IPS-NIHi7 (cell line): ENCODE measurements at regions not wholly inside any gene's neighbourhood (a gene's known extent, or its start where the extent isn't known, plus 50 kb on each side); places are given as distances from the start of the nearest gene placed in this dataset.

Source experiments
- DNase-seq: peaks from one replicate; pipeline ENCODE4 v3.0.0; 2012; ENCODE audit warnings: mixed read lengths; ENCODE audit errors: extremely low spot score

DNA sequence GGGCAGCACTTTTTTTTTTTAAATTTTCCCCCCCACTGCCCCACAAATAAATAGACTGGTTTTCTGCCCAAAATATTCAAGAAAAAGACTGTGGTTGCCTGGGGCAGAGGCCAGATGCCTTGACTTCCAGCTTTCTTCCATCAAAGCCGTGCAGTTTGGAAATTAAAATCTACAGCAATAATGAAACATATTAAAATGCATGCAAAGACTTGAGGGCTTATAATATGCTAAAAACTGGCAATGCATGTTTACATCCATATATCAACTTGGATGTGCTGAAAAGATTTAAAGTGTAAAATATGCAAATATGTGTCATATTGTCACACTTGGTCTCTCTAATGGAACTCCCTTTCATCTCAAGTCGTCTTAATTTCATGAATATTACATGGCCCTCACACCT, 2036.2 kb upstream of the PIK3C3 start:
- DNase-seq = no peak

DNA sequence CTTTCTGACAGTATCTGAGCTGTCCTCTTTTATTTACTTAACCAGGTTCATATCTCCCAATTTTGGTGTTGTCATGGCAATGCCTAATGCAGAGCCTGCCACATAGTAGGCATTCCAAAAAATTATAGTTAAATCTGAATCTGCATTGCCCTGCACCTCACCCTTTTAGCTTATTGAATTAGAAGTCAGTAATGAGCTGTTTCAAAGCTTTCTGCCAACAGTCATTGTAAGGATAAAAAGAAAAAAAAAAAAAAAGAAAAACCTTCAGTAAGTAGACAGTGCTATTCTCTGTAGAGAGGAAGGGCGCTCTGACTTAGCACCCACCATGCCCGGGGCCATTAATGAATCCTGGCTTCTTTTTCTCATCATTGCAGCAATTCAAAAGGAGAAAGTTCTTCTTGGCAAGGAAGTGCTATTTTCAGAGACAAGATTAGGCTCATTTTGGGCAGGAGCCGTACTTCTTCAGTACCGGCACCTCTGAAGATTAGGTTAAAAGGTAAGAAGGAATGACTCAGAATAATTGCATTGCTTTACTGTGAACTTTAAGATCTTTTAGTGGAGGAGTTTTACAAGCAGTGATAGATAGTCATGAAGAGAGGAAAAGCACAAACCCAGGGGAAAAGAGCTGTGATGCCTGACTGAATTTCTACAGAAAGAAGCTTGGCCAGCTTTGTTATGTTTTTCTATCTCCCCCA, 2041.2 kb upstream of the PIK3C3 start:
- no peak for DNase-seq

- no peak for DNase-seq
These were observed 2043.3 kb upstream of the PIK3C3 start for GRCh38 chr18:39911716-39912115.

DNA sequence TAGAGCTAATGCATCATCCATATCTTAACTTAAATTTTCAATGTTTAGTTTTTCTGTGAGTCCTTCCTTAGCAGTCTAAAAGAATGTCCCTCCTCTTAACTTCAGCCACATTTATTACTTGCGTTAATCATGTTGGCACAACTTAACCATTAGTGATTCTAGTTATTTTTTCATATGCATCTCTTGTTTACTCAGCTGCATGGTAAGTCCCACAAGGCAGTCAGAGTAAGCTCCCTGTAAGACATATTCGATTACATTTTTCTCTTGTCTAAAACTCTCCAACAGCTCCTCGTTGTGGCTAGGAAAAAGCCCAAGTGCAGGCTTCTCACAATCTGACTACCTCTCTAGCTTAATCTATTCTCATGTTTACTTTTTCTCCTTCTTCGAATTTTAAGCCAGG, 2045.3 kb upstream of the PIK3C3 start:
- no peak for DNase-seq

DNA sequence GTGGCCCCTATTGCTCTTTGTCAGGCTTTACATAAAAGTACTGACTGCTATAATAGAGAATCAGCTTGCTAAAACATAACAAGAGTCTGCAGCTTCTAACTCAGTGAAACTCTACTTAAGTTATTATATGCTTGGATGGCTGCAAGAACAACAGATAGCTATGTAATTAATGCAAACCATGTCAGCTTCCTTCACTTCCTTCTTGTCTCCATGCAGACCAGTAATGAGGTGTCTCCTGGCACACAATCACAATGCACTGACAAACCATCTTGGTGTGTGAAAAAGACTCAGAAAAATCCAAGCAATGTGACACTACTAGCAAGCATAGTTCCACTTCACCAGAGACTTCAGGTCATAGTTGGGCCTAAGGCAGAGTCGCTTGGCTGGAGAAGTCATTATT, 2068.9 kb upstream of the PIK3C3 start:
- no peak for DNase-seq

- DNase-seq = no peak
These were observed 2082.4 kb upstream of the PIK3C3 start for GRCh38 chr18:39872651-39873050.

DNA sequence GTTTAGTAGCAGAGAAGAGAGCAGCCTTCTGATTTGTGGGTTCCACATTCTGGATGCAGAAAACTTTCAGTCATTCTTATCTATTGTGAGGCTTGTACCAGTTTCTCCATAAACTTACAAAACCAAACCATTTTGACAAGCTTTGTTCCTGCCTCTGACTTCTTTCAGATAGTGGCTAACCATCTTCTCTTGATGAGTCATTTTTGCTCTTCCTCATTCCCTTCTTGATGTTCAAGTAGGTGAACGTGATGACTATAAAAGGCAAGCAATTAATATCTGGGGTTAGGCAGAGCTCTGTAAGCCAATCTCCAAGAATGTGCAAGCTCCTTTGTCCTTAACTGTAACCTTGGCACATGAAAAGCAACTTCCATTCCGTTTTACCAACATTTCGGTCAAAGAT, 2083.1 kb upstream of the PIK3C3 start:
- no peak for DNase-seq

DNA sequence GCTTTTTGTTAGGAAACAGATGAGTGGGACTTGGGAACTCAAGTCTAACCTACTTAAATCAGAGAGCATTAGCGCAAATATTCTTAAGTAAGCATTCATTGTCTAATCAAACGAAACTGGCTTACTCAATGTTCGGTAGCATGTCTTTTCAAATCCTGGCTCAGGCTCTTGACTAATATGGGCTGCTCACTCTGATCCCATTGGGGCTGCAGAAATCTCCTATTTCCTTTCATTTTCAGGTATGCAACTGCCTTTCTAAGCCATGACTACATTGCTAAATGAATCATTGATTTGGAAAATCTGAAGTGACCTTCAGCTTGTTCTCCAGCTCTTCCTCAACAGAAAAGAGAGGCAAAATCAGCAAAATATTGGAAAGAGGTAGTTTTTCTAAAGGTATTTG, 2084.4 kb upstream of the PIK3C3 start:
- no peak for DNase-seq

GRCh38 chr18:39863916-39864315, 2091.1 kb upstream of the PIK3C3 start:
- no peak for DNase-seq

GRCh38 chr18:39862341-39862740, 2092.7 kb upstream of the PIK3C3 start:
- DNase-seq = no peak

- no peak for DNase-seq
These were observed 2100.7 kb upstream of the PIK3C3 start for GRCh38 chr18:39854291-39854690.

- DNase-seq = no peak
These were observed 2108.8 kb upstream of the PIK3C3 start for GRCh38 chr18:39846265-39846664.

DNA sequence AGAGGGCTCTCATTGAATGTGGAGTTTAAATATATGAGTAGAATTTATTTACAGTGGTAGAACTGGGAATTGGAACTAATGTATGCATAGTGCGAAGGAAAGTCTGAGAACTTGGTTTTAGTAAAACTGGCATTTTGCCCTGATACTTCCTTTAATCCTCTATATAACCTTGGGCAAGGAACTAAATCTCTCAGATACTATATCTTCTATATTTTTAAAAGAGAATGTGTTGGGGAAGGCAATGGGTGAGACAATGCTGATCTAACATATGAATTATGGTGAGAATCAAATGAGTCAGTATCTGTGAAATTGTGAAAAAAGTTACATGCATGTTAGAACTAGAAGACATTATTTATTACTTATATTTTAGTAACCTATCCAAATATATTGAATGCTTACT, 2109.4 kb upstream of the PIK3C3 start:
- DNase-seq = no peak

DNA sequence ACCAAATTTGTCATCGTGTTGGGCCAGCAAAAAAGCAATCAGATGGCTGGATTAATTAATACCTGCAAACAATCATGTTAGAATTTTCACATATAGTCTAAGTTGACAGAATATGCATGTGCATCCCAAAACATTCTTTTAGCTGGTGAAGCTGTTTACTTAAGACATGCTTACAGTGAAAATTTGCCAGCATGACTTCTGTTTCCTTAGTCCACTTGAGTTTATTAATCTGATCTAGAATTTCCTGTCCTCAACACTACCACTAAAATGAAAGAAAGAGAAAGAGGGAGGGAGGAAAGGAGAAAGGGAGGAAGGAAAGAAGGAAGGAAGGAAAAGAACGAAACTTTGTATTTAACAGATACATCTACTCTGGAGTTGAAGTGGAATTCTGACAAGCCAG, 2109.9 kb upstream of the PIK3C3 start:
- no peak for DNase-seq

GRCh38 chr18:39843546-39843945, 2111.5 kb upstream of the PIK3C3 start:
- no peak for DNase-seq

GRCh38 chr18:39842366-39842914, 2112.6 kb upstream of the PIK3C3 start:
- no peak for DNase-seq

DNA sequence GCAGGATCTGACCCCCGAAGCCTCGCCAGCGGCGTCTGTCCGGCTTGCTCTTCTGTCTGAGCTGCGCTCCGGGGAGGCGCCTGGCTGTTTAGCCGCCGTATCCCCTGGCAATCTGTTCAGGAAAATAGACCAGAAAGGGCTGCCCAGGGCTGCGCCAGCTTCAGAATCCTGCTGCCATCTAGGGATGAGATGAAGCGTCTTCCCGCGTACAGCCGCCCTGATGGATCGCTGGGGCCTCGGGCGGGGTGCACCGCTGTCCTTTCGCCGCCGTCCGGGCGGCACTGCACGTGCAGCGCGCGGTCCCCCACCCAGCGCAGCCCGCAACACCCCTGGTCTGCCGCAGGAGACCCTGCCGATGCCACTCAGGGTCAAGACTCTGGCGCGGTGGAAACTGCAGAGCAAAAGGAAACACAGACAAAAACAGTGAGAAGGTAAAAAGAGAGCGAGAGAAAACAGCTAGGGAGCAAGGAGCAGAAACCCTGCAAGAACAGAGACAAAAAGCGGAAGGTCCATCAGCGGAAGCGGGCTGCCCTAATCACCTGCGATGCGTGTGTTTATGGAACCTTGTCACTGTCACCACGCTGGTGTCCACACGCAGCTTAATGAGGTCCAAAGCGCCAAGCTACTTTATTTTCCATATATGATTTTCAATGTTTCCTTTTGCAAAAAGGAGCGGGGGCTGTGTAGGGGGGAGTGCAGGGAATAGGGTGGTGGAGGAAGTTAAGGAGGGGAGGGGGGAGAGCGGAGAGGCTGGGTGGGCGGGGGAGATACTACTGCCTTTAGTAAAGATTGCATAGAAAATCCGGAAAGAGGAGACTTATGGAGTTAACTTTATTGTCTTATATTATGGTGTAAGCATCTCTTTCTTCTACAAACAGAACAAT, 2113.3 kb upstream of the PIK3C3 start:
- DNase-seq = peak; percentile 78

GRCh38 chr18:39840856-39841481, 2114.1 kb upstream of the PIK3C3 start:
- no peak for DNase-seq

DNA sequence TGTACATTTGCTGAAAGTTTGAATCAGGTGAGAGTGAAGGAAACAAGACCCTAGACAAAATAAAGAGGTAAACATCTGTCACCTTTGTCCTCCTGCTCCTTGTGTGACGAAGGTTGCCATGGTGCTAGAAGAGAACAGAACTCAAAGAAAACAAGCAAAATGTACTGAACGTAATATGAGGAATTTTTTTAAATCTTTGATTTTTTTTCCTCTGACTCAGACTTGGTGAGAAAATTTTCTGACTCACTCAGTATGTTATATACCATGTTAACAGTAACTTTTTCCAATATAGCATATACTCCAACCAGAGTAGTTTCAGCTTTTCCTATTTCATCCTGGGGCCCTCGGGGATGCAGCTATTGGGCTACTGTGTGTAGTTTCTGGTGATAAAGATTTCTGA, 2114.6 kb upstream of the PIK3C3 start:
- no peak for DNase-seq

- no peak for DNase-seq
These were observed 2115.3 kb upstream of the PIK3C3 start for GRCh38 chr18:39839782-39840181.

- DNase-seq = no peak
These were observed 2116.2 kb upstream of the PIK3C3 start for GRCh38 chr18:39838831-39839230.

GRCh38 chr18:39835303-39836030, 2119.6 kb upstream of the PIK3C3 start:
- DNase-seq = no peak
